KMS-11 (cell line): ENCODE measurements at regions not wholly inside any gene's neighbourhood (a gene's known extent, or its start where the extent isn't known, plus 50 kb on each side); places are given as distances from the start of the nearest gene placed in this dataset.

Experiments used
- H2AFZ ChIP-seq: fragments of 200-600 bp; sonication (generic); 2 replicates; pipeline ENCODE4 v1.6.1; 2016; ENCODE audit warnings: antibody characterized with exemption, mixed run types, low read depth
- H3K27ac ChIP-seq: fragments of 200-600 bp; sonication (generic); 2 replicates; pipeline ENCODE4 v1.6.1; 2016; ENCODE audit warnings: mild to moderate bottlenecking, mixed run types
- H3K27me3 ChIP-seq: fragments of 200-600 bp; sonication (generic); 2 replicates; pipeline ENCODE4 v1.6.1; 2017; ENCODE audit warnings: mild to moderate bottlenecking, low read depth, mixed run types, moderate library complexity; ENCODE audit not compliant: insufficient read depth
- H3K36me3 ChIP-seq: fragments of 200-600 bp; sonication (generic); 2 replicates; pipeline ENCODE4 v1.6.1; 2017; ENCODE audit warnings: mild to moderate bottlenecking, mixed run types; ENCODE audit not compliant: insufficient read depth
- H3K4me1 ChIP-seq: fragments of 200-600 bp; sonication (generic); 2 replicates; pipeline ENCODE4 v1.6.1; 2016; ENCODE audit warnings: mild to moderate bottlenecking, low read depth, mixed run types; ENCODE audit not compliant: poor library complexity, severe bottlenecking
- H3K4me2 ChIP-seq: fragments of 200-600 bp; sonication (generic); 2 replicates; pipeline ENCODE4 v1.7.0; 2016; ENCODE audit warnings: mild to moderate bottlenecking, mixed run types
- H3K4me3 ChIP-seq: fragments of 200-600 bp; sonication (generic); IDR thresholded peaks from 2 replicates; pipeline ENCODE4 v1.6.1; 2017; ENCODE audit warnings: low read depth, low read length, mixed read lengths; ENCODE audit not compliant: insufficient read depth
- H3K79me2 ChIP-seq: fragments of 200-600 bp; sonication (generic); 2 replicates; pipeline ENCODE4 v1.6.1; 2016; ENCODE audit warnings: low read depth, mixed run types; ENCODE audit not compliant: insufficient read depth
- H3K9ac ChIP-seq: fragments of 200-600 bp; sonication (generic); 2 replicates; pipeline ENCODE4 v1.6.1; 2016; ENCODE audit warnings: mild to moderate bottlenecking, mixed run types
- H4K20me1 ChIP-seq: fragments of 200-600 bp; sonication (generic); 2 replicates; pipeline ENCODE4 v1.6.1; 2016; ENCODE audit warnings: mild to moderate bottlenecking, mixed run types; ENCODE audit not compliant: insufficient read depth
- TF ChIP-seq, protein P1 (sequence below): fragments of 200-600 bp; sonication (generic); conservative IDR thresholded peaks from 2 replicates; pipeline ENCODE4 v1.6.1; 2017; ENCODE audit warnings: low read depth, mild to moderate bottlenecking, antibody characterized with exemption, low read length, moderate library complexity, mixed read lengths

DNA sequence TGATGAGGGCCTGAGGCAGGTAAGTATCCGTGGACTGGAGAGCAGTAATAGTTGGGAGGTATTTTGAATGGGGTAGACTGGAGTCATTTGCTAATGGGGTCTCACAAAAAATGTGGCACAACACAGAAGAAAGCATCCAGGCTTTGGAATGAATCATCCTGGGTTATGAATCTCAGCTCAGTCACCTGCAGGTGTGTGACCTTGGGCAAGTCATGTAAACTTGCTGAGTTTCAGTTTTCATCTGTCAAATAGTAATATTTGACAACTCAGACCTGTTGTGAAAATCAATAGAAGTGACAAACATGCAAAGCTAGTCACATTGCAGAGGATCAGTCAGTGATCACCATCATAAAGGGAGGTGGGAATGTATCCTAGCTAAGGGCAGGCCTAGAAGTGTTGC, 232.0 kb upstream of the TENM4 start:
- Histone ChIP-seq H3K27ac (no peak overlapping the region), H4K20me1 (no peaks in the 10 kb centered on the region), H3K79me2 (no peaks in the 10 kb centered on the region), H2AFZ (no peak overlapping the region), H3K4me3 (no peak overlapping the region), H3K4me1 (no peaks in the 10 kb centered on the region), H3K36me3 (no peaks in the 10 kb centered on the region), H3K27me3 (no peaks in the 10 kb centered on the region), H3K4me2 (no peak overlapping the region), H3K9ac (no peak overlapping the region)
- TF ChIP-seq, protein P1, sequence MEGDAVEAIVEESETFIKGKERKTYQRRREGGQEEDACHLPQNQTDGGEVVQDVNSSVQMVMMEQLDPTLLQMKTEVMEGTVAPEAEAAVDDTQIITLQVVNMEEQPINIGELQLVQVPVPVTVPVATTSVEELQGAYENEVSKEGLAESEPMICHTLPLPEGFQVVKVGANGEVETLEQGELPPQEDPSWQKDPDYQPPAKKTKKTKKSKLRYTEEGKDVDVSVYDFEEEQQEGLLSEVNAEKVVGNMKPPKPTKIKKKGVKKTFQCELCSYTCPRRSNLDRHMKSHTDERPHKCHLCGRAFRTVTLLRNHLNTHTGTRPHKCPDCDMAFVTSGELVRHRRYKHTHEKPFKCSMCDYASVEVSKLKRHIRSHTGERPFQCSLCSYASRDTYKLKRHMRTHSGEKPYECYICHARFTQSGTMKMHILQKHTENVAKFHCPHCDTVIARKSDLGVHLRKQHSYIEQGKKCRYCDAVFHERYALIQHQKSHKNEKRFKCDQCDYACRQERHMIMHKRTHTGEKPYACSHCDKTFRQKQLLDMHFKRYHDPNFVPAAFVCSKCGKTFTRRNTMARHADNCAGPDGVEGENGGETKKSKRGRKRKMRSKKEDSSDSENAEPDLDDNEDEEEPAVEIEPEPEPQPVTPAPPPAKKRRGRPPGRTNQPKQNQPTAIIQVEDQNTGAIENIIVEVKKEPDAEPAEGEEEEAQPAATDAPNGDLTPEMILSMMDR = no peak

DNA sequence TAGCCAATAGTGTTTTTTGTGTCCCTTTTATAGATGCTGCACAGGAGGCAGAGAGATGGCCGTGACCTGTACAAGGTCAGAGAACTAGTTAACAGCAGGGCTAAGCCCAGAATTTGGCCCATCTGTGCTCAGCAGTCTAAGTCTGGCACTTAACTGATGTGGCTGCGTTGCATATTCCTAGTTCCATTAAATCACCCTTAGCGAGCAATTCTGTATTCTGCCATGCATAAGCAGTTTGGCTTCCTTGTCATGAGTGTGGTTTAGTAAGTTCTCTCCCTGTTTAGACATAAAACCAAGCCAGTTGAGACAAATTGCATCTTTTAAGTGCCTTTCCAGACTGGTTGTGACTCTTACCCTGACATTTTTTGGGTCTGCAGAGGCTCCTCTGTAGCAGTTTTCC, 230.6 kb upstream of the TENM4 start:
- Histone ChIP-seq H3K9ac (no peak overlapping the region), H3K4me1 (no peaks in the 10 kb centered on the region)

DNA sequence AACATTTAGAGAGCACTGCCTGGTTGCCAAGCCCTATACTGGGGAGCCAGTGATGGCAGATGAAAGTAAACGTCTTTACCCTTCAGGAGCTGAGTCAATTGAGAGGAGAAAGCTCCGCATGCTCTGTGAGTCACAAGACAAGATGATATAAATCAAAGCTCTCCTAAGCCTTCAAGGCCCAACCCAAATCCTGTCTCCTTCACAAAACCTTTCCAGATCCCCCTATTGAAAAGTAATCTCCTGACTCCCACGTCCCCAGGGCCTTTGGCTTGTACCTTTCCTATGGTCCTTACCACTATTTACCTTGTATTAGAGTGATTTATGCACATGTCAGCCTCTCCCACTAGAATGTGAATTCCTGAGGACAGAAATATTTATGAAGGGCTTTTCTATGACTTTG, 230.1 kb upstream of the TENM4 start:
- no peak overlapping the region for H3K9ac ChIP-seq
- H4K20me1 ChIP-seq = no peaks in the 10 kb centered on the region
- no peak overlapping the region for H3K4me2 ChIP-seq
- no peaks in the 10 kb centered on the region for H3K4me1 ChIP-seq
- no peaks in the 10 kb centered on the region for H3K79me2 ChIP-seq
- no peak overlapping the region for H2AFZ ChIP-seq
- H3K27ac ChIP-seq = no peak overlapping the region
- no peaks in the 10 kb centered on the region for H3K36me3 ChIP-seq
- TF ChIP-seq, protein P1 = no peak
- H3K4me3 ChIP-seq = no peak overlapping the region
- H3K27me3 ChIP-seq = no peaks in the 10 kb centered on the region

More for the DNA sequence above, 230.6 kb upstream of the TENM4 start:
- TF ChIP-seq, protein P1 = no peak
- no peak overlapping the region for H3K27ac ChIP-seq
- no peak overlapping the region for H3K4me3 ChIP-seq
- no peak overlapping the region for H3K4me2 ChIP-seq
- no peak overlapping the region for H2AFZ ChIP-seq
- H4K20me1 ChIP-seq = no peaks in the 10 kb centered on the region
- no peaks in the 10 kb centered on the region for H3K36me3 ChIP-seq
- H3K79me2 ChIP-seq = no peaks in the 10 kb centered on the region
- no peaks in the 10 kb centered on the region for H3K27me3 ChIP-seq

DNA sequence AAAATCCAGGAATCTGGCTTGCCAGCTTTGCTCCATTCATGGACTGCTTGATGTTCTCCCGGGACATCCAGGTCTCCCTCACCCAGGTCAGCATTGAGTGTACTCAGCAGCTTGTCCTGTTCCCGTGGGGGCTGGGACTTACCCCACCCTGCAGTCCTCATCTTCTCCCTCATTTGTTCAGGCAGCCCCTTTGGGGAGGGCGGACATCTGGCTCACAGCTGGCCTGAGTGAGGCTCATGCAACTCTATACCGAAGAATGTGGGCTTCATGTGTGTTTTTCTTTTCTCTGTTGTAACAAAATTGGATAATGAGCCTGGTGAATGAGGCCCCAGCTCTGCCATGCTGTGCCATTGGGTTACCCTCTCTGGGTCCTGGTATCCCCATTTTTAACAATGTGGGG, 227.7 kb upstream of the TENM4 start:
- Histone ChIP-seq H3K36me3 (no peaks in the 10 kb centered on the region), H2AFZ (no peak overlapping the region), H3K4me2 (no peak overlapping the region), H3K9ac (no peak overlapping the region), H3K4me1 (no peaks in the 10 kb centered on the region), H4K20me1 (no peaks in the 10 kb centered on the region), H3K4me3 (no peak overlapping the region), H3K79me2 (no peaks in the 10 kb centered on the region), H3K27me3 (no peaks in the 10 kb centered on the region), H3K27ac (no peak overlapping the region)
- TF ChIP-seq, protein P1 = no peak
